GM21737 (cell line): ENCODE measurements at regions not wholly inside any gene's neighbourhood (a gene's known extent, or its start where the extent isn't known, plus 50 kb on each side); places are given as distances from the start of the nearest gene placed in this dataset.
"Not testable (repeated sequence)": the region's sequence is repeated elsewhere in the genome, so short reads cannot be mapped to it uniquely, and the experiment has no call there.

Experiments
- ATAC-seq: cut with Tn5 transposase; IDR thresholded peaks from one replicate; pipeline ENCODE4 v1.9.1; 2021; ENCODE audit warnings: mild to moderate bottlenecking, moderate library complexity; ENCODE audit not compliant: unreplicated experiment

DNA sequence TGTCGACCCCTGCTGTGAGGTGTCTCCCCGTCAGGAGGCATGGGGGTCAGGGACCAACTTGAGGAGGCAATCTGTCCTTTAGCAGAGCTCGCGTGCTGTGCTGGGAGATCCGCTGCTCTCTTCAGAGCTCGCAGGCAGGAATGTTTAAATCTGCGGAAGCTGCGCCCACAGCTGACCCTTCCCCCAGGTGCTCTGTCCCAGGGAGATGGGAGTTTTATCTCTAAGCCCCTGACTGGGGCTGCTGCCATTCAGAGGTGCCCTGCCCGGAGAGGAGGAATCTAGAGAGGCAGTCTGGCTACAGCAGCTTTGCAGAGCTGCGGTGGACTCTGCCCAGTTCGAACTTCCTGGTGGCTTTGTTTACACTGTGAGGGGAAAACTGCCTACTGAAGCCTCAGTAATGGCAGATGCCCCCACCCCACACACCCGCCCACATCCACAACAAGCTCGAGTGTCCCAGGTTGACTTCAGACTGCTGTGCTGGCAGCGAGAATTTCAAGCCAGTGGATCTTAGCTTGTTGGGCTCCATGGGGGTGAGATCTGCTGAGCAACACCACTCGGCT, 133.1 kb downstream of the CENPC start:
- ATAC-seq: not testable (repeated sequence)

DNA sequence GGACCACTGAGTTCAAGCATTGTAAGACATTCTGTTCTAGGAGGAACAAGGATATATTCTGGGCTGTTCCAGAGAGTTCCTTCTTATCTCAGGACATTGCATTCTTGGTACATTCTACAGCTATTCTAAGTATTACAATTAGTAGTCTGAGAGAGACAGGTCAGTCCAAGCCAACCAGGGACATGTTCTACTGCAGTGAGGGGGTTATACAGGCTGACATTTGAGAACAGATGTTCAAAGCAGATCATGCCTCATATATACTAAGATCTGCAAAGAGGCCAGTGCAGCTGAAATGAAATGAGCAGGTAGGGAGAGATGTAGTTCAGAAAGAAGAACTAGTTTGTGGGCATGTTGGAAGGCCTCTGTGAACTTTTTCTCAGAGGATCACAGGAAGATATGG, 142.0 kb downstream of the CENPC start:
- no peak for ATAC-seq

DNA sequence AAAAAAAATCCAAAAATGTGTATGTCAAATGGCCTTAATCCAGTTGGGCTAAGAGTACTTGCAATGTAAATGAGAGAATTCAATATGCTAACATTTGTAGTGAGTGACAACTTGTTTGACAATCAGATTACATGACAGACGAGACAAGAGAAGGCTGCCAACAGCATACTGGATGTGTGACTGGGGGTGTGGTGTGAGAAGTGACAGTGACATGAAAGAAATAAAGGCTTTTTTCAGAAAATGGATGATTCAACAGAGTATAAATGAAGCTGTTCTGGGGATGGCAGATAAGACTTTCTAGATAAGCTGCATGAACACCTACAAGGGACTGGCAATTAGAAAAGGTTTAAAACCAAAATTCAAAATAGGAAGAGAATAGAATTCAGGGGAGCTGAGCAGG, 143.4 kb downstream of the CENPC start:
- no peak for ATAC-seq

DNA sequence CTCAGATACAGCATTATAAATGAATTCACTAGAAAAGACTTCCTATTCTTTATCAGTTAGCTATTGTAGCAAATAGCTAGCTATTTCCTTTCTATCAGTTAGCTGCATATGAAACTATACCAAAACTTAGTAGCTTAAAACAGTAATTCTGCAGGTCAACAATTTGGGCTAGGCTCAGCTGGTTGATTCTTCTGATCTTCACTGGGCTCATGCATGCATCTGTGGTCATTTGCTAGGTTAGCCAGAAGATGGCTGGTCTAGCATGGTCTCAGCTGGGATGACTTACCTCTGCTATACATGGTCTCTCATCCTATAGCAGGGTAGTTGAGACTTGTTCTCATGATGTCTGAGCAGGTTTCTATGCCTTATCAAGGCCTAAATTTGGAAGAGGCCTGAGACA, 147.4 kb downstream of the CENPC start:
- ATAC-seq: no peak

DNA sequence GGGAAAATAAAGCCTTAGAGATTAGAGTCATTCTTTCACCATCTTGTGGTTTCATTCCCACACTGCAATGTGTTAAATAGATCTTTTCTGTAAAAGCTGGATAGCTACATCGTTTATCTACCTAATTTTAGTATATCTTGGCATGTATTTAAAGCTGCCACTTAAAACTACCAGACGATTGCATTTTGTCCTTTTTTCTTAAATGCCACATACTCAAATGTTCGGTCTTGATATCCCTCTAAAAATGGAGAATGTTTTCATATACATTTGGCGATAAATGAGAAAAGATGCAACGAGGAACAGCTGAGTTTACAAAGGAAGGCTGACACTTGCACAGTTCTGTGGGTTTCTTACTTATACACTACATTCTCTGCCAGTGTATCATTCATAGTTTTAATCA, 148.3 kb downstream of the CENPC start:
- ATAC-seq: no peak

DNA sequence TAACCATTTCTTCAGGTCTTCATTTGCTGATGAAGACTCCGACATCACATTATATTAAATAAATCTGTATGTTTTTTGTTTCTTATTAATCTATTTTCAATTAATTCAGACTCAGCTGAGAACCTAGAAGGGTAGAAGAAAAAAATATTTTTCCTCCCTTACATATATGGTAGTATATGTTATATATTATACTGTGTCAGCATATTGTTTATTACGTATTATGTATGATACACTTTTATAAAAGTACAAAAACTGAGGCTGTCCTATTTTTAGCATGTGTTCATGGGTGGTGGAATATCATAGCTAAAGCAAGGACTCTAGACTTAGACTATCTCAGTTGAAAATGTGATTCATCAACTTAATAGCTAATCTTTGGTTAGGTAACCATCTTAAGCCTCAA, 149.3 kb downstream of the CENPC start:
- ATAC-seq: no peak

DNA sequence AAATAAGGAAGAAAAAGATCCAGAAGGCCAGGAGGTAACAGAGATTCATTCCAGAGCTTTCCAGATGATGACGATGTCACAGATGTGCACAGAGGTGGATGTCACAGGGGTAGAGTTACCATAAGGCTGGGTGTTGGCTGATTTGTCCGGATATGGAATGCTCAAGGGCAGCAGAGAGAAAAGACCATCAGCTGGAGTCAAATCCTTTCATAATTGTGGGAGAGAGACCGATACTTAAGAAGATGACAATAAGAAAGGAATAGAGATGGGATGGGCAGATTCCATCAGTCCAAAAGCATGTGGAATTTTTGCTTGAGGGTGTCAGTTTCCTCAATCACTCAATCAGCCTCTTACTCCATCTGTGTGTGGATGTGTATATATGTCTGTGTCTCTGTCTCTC, 150.4 kb downstream of the CENPC start:
- ATAC-seq: no peak

DNA sequence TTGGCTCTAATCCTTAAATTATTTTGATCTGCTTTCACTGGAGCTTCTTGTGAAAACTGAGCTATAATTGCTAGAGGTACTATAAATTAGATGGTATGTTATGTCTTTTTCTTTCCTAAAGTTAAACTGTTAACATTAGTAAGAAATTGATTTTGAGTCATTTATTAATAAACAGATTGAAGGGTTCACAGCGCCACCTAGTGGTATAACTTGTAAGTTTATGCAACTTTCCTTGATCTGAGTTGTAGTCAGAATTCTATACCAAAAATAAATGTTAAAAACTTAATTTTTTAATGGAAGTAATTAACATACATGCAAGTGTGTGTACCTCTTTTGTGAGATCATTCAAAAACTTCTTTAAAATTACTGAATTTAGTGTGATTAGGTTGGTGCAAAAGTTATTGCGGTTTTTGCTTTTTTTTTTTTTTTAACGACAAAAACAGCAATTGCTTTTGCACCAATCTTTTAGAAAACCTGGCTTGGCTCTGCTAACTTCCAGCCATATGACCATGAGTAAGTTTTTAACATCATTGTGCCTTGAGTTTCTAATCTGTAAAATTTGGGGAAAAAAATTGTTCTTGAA, 151.5 kb downstream of the CENPC start:
- ATAC-seq: no peak

DNA sequence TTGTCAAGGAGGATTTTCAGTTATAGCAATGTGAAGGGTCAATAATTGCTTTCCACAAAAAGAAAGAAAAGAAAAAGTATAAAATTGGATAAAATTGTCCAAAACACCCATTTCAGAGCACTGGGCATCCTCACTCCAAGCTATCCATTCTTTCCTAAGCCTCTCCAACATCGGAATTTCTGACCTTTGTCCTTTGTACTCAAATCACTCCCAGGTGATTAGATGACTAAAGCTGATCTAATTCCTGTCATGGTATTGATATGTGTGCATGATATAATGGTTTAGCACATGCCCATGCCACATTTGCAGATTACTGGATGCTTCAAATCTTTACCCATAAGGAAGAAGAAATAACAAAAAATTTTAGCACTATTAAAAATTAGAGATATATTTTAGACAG, 152.3 kb downstream of the CENPC start:
- ATAC-seq: no peak

DNA sequence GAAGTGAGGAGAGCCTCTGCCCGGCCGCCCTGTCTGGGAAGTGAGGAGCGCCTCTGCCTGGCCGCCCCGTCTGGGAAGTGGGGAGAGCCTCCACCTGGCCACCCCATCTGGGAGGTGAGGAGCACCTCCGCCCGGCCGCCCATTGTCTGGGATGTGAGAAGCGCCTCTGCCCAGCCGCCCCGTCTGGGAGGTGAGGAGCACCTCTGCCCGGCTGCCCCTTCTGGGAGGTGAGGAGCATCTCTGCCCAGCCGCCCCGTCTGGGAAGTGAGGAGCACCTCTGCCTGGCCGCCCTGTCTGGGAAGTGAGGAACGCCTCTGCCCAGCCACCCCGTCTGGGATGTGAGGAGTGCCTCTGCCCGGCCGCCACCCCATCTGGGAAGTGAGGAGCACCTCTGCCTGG, 163.9 kb downstream of the CENPC start:
- not testable (repeated sequence) for ATAC-seq

DNA sequence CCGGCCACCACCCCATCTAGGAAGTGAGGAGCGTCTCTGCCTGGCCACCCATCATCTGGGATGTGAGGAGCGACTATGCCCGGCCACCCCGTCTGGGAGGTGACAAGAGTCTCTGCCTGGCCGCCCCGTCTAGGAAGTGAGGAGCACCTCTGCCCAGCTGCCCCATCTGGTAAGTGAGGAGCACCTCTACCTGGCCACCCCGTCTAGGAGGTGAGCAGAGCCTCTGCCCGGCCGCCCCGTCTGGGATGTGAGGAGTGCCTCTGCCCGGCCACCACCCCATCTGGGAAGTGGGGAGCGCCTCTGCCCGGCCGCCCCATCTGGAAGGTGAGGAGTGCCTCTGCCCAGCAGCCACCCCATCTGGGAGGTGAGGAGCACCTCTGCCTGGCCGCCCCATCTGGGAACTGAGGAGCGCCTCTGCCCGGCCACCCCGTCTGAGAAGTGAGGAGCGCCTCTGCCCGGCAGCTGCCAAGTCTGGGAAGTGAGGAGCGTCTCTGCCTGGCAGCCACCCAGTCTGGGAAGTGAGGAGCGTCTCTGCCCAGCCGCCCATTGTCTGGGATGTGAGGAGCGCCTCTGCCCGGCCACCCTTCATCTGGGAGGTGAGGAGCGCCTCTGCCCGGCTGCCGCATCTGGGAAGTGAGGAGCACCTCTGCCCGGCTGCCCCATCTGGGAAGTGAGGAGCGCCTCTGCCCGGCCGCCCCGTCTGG, 164.4 kb downstream of the CENPC start:
- ATAC-seq: not testable (repeated sequence)

DNA sequence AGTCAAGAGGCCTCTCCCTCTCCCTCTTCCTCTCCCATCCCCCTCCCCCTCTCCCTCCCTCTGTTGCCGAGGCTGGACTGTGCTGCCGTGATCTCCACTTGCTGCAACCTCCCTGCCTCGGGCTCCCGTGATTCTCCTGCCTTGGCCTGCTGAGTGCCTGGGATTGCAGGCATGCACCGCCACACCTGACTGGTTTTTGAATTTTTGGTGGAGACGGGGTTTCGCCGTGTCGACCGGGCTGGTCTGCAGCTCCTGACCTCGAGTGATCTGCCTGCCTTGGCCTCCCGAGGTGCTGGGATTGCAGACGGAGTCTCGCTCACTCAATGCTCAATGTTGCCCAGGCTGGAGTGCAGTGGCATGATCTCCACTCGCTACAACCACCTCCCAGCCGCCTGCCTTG, 165.1 kb downstream of the CENPC start:
- no peak for ATAC-seq

DNA sequence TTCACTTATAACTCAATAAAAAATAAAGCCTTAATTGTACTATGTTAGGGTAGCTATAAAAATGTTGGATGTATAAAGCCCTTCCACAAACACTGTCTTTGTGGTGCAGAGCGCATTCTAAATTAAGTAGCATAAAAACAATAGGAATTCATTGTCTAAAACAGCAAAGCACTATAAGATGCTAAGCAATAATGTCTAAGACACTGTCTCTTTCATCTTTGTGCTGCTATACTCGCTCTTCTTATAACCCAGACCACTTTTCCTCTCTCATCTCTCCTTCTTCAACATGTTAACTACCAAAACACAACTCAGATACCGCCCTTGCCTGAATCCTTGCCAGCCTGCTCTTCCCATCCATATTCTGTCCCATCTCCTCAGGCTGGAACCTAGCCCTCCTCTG, 170.0 kb downstream of the CENPC start:
- ATAC-seq: no peak

DNA sequence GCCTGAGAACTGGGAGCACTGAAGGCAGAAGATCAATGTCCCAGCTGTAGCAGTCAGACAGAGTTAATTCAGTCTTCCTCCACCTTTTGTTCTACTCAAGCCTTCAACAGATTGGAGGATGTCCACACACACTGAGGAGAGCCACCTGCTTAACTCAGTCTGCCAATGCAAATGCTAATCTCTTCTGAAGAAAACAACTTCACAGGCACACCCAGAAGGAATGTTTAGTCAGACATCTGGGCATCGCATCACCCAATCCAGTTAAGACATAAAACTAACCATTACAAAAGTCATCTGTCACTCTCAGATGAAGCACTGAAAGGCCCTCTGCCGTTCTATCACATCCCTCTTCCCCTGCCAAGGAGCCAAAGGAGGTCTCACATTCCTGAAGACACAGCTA, 173.7 kb downstream of the CENPC start:
- no peak for ATAC-seq

DNA sequence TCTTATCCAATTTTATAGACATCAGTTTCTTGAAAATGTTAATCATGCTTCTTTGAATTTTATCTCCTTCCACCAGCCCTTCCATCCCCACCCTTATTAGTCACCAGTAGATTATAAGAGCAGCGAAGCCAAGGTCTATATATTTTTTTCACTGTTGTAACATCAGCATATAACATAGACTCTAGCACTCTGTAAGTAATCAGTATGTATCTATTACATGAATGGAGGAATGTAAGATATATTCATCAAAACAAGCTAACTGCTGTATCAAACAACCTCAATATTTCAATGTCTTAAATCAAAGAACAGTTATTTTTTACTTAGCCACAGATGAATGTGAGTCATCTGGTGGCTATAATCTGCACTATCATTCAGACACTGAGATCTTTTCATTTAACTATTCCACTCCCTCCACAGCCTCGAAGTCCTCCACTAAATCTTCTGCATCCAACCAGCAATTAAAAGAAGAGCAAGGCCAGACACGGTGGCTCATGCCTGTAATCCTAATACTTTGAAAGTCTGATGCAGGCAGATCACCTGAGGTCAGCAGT, 178.9 kb downstream of the CENPC start:
- ATAC-seq: no peak

DNA sequence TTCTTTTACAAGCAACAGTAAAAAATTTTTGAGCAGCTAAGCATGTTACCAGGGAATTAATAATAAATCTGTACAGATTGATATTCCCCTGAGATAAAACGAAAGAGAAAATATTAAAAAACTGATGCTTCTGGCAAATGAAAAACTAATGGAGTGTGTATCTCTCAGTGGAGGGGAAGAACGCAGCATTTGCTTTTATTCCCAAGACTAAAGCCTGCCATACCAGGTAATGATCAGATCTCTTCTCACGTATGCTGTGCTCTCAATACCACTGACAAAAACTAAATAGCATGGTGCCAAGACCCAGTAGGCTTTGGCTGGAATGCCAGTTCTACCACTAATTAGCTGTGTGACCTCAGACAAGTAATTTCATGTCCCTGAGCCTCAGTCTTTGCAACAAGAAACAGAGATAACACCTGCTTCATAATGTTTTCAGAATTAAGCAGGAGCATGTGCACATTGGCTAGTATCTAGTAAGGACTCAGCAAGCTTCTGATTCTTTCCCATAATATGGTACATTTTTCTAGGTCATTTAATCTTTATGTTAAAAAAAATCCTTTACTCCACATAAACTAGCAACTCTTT, 179.6 kb downstream of the CENPC start:
- ATAC-seq: no peak

DNA sequence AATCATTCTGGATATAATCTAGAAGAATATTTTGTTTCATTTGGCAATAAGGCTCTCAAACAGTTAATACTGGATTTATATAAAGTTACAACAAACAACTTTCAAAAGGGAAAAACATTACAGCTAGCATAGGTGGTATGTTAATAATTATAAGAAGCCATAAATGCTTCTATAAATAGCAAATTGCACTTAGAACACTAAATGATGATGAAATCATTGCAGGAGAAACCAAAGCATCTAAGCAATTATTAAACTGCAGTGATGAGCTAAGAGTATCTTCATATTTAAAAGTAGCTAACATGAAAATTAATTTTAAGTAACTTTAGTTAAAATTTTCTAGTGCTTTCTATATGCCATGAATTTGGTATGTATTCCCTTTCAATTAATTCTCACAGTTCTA, 189.5 kb downstream of the CENPC start:
- no peak for ATAC-seq

DNA sequence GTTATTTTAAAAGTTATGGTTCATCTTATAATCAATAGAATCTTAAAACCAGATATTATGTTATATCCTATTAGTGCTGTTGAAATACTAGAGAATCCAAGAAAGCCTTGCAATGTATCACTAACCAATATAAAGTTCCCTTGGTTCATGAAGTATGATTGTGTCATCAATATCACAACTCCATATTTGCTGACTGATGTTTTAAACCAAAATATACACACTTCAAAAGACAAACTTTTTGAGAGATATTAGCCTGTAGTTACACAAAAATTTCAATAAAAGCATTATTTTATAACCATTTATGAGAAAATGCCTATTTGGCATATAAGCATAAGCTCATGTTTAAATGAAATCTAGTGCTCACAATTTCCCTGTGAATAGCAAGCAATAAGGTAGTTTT, 198.6 kb downstream of the CENPC start:
- ATAC-seq: no peak

DNA sequence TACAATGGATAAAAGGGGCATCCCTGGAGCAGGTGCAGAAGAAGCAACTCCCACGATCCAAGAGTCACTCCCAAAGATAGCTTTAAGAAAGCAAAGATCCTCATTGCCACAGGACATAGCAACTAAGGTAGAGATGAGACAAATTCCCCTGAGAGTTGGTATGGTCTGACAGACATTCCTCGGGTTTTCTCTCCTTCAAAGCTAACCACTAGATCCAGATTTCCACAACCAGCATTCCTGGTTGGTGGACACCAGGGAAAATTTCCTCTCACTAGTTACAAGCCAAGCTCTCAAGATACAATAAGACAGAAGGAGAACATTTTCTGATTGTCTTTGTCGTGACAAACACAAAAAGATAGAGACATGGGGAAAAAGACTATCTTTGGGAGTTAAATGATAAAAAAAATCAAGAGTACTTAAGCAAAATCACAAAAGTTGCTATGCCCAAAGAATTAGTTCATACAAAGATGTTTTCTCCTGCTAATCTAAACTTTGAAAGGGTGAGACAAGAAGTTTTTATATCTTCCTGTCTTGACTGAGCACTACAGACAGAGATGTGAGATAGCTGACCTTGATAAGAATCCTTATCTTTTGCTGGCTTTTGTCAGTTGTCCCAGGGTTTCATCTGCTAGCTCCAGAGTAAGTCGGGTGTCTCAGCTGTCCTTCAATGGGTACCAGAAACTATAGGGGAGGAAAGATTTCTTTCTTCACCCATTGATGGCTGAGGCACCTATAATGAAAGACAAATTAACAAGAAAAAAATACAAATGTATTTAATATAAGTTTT, 200.5 kb downstream of the CENPC start:
- no peak for ATAC-seq

DNA sequence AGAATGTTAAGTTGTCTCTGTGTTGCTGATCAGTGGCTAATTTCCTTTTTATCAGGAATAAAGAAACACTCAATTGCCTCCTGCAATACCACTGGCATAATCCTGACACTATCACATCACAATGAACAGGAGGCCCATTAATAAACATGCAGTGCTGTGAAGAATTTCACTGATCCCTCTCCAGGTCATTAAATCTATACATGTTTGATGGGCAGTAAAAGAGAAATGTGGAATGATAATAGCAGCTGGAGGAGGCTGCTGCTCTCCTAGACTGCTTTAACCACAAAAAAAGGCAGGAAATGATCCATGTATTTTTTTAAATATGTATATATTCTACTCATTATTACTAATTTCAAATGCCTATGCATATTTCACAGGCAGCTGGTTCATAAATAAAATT, 202.1 kb downstream of the CENPC start:
- ATAC-seq: no peak

DNA sequence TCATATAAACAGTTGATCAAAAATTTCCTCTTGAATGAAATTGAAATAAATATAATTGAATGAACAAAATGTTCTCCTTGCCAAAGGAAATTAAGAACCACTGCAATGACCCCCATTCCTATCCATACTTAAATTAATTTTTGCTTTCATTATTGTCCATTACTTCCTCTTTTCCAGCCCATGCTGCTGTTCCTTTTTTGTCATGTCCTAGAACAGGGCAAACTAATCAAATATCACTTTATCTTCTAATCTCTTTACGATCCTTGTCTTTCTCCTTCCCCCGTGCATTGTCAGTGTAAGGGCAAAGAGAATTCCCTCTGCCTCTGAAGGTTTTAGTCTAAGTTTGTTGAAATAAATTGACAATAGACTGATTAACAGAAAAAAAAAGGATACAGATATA, 203.0 kb downstream of the CENPC start:
- ATAC-seq: no peak
